A549 (cell line): ENCODE measurements at regions not wholly inside any gene's neighbourhood (a gene's known extent, or its start where the extent isn't known, plus 50 kb on each side); places are given as distances from the start of the nearest gene placed in this dataset.

Source experiments
- CTCF ChIP-seq: fragments of >200 bp; sonication (Bioruptor Twin); formaldehyde crosslinking; IDR thresholded peaks from 3 replicates; pipeline ENCODE4 v1.5.1; 2016
- EHMT2 ChIP-seq: fragments of 200-600 bp; sonication (generic); IDR thresholded peaks from 2 replicates; pipeline ENCODE4 v1.6.1; 2016; ENCODE audit warnings: antibody characterized with exemption, low read depth, mild to moderate bottlenecking, moderate library complexity
- ELK1 ChIP-seq: fragments of 150-350 bp; IDR thresholded peaks from 2 replicates; pipeline ENCODE4 v1.6.1; 2014; ENCODE audit warnings: low read depth, mild to moderate bottlenecking, low read length
- HDAC2 ChIP-seq: fragments of 200-600 bp; sonication (generic); IDR thresholded peaks from 2 replicates; pipeline ENCODE4 v1.6.1; 2016
- MAFK ChIP-seq: fragments of 450-650 bp; IDR thresholded peaks from 2 replicates; pipeline ENCODE4 v1.6.1; 2014; ENCODE audit not compliant: partially characterized antibody
- MAX ChIP-seq: IDR thresholded peaks from 2 replicates; pipeline ENCODE4 v1.6.1; 2012
- MYC ChIP-seq: IDR thresholded peaks from 2 replicates; pipeline ENCODE4 v1.6.1; 2012; ENCODE audit warnings: mild to moderate bottlenecking, inconsistent platforms, low read length, improper control_type of control experiment, borderline replicate concordance
- NFE2L2 ChIP-seq: fragments of 150-350 bp; conservative IDR thresholded peaks from 2 replicates; pipeline ENCODE4 v1.6.1; 2014; ENCODE audit warnings: low read length
- POLR2A ChIP-seq: IDR thresholded peaks from 2 replicates; pipeline ENCODE4 v1.6.1; 2012; ENCODE audit warnings: mild to moderate bottlenecking, low read length
- POLR2AphosphoS2 ChIP-seq: conservative IDR thresholded peaks from 2 replicates; pipeline ENCODE4 v1.6.1; 2012; ENCODE audit warnings: low read length, improper control_type of control experiment, inconsistent platforms
- RFX5 ChIP-seq: fragments of 450-650 bp; IDR thresholded peaks from 2 replicates; pipeline ENCODE4 v1.7.1; 2014; ENCODE audit warnings: antibody characterized with exemption, mild to moderate bottlenecking, moderate library complexity
- SREBF2 ChIP-seq: fragments of 450-650 bp; IDR thresholded peaks from 2 replicates; pipeline ENCODE4 v1.6.1; 2014; ENCODE audit warnings: mild to moderate bottlenecking, moderate library complexity

- TF ChIP-seq CTCF = no peak
- no peak for TF ChIP-seq MYC
- TF ChIP-seq POLR2AphosphoS2 = no peak
- TF ChIP-seq NFE2L2 = no peak
- no peak for TF ChIP-seq RFX5
- TF ChIP-seq ELK1 = no peak
- TF ChIP-seq POLR2A = no peak
- TF ChIP-seq SREBF2 = no peak
- TF ChIP-seq HDAC2 = no peak
- no peak for TF ChIP-seq MAX
- TF ChIP-seq EHMT2 = no peak
- no peak for TF ChIP-seq MAFK
These were observed 114.2 kb upstream of the PALMD start for GRCh38 chr1:99531578-99532275.
